ENCODE measurements at regions not wholly inside any gene's neighbourhood (a gene's known extent, or its start where the extent isn't known, plus 50 kb on each side); places are given as distances from the start of the nearest gene placed in this dataset.

DNA sequence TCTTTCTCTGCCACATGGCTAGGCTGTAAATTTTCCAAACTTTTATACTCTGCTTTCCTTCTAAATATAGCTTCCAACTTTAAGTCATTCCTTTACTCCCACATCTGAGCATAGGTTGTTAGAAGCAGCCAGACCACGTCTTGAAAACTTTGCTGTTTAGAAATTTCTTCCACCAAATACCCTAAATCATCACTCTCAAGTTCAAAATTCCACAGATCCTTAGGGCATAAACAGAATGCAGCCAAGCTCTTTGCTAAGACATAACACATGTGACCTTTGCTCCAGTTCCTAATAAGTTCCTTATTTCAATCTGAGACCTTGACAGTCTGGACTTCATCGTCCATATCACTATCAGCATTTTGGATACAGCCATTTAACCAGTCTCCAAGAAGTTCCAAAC, 749.9 kb downstream of the METTL15 start:
- H3K4me3 ChIP-seq (ENCODE audit: low read depth, low read length): no peak overlapping the region
- TF ChIP-seq, protein P1, sequence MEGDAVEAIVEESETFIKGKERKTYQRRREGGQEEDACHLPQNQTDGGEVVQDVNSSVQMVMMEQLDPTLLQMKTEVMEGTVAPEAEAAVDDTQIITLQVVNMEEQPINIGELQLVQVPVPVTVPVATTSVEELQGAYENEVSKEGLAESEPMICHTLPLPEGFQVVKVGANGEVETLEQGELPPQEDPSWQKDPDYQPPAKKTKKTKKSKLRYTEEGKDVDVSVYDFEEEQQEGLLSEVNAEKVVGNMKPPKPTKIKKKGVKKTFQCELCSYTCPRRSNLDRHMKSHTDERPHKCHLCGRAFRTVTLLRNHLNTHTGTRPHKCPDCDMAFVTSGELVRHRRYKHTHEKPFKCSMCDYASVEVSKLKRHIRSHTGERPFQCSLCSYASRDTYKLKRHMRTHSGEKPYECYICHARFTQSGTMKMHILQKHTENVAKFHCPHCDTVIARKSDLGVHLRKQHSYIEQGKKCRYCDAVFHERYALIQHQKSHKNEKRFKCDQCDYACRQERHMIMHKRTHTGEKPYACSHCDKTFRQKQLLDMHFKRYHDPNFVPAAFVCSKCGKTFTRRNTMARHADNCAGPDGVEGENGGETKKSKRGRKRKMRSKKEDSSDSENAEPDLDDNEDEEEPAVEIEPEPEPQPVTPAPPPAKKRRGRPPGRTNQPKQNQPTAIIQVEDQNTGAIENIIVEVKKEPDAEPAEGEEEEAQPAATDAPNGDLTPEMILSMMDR (IDR thresholded peaks at IDR 0.05; ENCODE audit: borderline replicate concordance, insufficient read depth, low read depth, low read length): no peak

DNA sequence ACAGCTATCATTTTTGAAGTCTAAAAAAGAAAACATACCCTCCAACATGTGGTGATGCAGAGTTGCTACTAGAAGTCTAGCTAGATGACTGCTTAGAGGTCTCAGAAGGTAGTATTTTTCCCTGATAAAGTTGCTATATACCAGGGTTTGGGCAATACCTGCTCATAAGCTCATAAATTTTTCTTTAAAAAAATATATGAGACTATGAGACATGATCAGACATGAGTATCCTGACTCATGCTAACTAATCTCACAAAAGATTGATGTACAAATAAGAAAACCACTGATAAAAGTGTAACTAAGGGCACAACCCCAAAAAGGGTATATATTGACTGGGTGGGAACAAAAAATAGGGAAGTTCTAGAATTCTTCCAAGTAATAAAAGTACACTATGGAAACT, 740.9 kb downstream of the METTL15 start:
- TF ChIP-seq, protein P1 (IDR thresholded peaks at IDR 0.05; ENCODE audit: borderline replicate concordance, insufficient read depth, low read depth, low read length): no peak
- H3K4me3 ChIP-seq (ENCODE audit: low read depth, low read length): no peak overlapping the region

DNA sequence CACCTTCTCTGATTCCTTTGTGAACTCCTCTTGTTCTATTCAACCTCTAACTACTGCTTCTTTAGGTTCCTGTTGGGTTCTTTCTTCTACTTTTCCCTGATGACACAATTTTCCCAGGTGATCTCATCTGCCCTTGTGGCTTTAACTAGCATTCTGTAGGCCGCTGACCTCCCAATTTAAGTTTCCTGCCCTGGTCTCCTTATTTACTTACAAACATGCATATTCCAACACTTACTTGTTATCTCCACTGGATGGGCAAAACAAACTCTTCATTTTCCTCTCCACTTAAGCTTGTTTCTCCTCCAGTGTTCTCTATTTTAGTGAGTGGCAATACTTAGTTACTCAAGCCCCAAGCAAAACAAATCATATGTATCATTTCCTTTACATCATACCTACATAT, 734.5 kb downstream of the METTL15 start:
- no peak overlapping the region for H3K4me3 ChIP-seq (ENCODE audit: low read depth, low read length)
- TF ChIP-seq, protein P1 (IDR thresholded peaks at IDR 0.05; ENCODE audit: borderline replicate concordance, insufficient read depth, low read depth, low read length): no peak

DNA sequence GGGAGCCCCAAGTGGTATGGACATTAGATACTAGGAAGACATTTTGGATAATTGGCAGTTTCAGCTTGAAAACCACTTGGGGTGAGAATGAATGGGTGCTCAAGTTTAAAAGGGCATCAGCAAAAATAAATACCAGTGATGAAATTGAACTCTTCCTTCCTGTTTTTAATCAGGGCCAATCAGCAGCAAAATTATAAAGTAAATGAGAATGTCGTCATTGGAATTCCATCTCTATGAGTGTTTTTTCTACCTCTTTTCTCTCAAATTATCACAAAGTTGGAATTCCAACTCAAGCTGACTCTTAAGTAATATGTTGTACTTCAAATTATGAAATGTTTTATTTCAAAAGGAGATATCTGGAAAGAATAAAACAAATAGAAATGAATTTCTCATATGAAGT, 730.6 kb downstream of the METTL15 start:
- TF ChIP-seq, protein P1 (IDR thresholded peaks at IDR 0.05; ENCODE audit: borderline replicate concordance, insufficient read depth, low read depth, low read length): no peak
- H3K4me3 ChIP-seq (ENCODE audit: low read depth, low read length): no peak overlapping the region

DNA sequence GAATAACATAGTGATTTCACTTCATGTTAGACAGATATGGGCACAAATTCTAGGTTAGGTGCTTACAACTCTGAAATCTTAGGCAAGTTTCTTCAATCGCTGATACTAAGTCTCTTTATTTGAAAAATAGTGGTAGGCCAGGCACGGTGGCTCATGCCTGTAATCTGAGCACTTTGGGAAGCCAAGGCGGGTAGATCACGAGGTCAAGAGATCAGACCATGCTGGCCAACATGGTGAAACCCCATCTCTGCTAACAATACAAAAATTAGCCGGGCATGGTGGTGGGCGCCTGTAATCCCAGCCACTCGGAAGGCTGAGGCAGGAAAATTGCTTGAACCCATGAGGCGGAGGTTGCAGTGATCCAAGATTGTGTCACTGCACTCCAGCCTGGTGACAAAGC, 729.4 kb downstream of the METTL15 start:
- TF ChIP-seq, protein P1 (IDR thresholded peaks at IDR 0.05; ENCODE audit: borderline replicate concordance, insufficient read depth, low read depth, low read length): no peak
- H3K4me3 ChIP-seq (ENCODE audit: low read depth, low read length): no peak overlapping the region

DNA sequence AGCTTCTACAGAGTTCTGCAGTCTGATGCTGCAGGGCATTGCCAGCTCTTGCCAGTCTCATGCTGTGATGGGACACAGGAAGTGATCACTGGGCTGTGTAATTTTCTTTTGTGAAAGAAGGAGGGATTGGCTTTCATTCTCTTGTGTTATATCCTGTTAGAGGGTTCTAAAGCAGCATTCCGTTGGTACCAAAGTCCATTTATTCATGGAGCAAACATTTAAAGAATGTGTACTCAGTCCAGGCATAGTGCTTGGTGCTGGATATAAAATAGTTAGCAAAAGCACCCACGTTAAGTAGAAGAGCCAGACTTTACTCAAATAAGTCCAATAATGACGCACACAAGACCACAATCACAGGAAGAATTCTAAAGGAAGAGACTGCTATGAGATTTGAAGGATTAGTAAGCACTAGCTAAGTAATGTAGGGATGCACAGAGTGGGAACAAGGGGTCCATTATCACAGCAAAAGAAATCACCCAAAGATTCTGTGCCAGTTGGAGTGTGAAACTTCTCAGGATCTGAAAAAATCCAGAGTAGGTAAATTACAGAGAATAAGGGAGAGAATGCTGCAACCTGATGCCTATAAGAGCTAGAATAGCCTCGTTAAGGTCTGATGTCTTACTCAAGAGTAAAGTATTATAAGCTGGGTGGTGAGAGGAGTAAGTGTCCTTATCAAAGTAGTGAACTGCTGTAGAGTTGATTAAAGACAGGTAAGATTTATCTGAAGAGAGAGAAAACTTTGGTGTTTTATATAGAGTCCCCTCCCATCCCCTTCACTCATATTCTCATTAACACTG, 728.3 kb downstream of the METTL15 start:
- TF ChIP-seq, protein P1 (IDR thresholded peaks at IDR 0.05; ENCODE audit: borderline replicate concordance, insufficient read depth, low read depth, low read length): no peak
- no peak overlapping the region for H3K4me3 ChIP-seq (ENCODE audit: low read depth, low read length)

DNA sequence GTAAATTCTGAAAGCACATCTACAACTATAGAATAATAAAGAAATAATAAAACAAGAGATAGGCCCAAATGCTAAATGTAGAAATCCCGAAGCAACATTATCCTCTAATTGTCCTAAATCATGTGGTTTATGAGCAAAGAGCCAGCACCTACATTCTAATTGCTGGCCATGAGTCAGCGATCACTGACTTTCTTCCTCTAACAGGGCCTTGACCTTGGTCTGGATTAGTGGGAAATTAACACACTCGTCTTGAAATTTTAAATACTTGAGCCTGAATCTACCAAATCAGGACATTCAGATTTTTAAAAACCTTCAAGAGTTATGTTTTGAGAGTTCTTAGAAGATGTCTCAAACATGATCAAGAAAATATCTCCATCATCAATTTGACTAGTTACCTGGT, 727.6 kb downstream of the METTL15 start:
- H3K4me3 ChIP-seq (ENCODE audit: low read depth, low read length): no peak overlapping the region
- TF ChIP-seq, protein P1 (IDR thresholded peaks at IDR 0.05; ENCODE audit: borderline replicate concordance, insufficient read depth, low read depth, low read length): no peak
